HG03095 (cell line): ENCODE measurements at regions not wholly inside any gene's neighbourhood (a gene's known extent, or its start where the extent isn't known, plus 50 kb on each side); places are given as distances from the start of the nearest gene placed in this dataset.

ENCODE experiments used
- ATAC-seq: cut with Tn5 transposase; IDR thresholded peaks from one replicate; pipeline ENCODE4 v1.9.1; 2021; ENCODE audit warnings: moderate library complexity; ENCODE audit not compliant: unreplicated experiment

- ATAC-seq = no peak
Measured at GRCh38 chr20:1798982-1799381, 96.2 kb upstream of the SIRPA start.

GRCh38 chr20:1793821-1794220 is 101.4 kb upstream of the SIRPA start:
- no peak for ATAC-seq

GRCh38 chr20:1792274-1792673 is 102.9 kb upstream of the SIRPA start:
- ATAC-seq = no peak

- ATAC-seq = no peak
Measured at GRCh38 chr20:1790386-1790785, 104.8 kb upstream of the SIRPA start.

- ATAC-seq = no peak
Measured at GRCh38 chr20:1788044-1788443, 107.2 kb upstream of the SIRPA start.

GRCh38 chr20:1786486-1786885 is 108.7 kb upstream of the SIRPA start:
- ATAC-seq = no peak

- ATAC-seq = no peak
Measured at GRCh38 chr20:1784586-1784985, 110.6 kb upstream of the SIRPA start.

GRCh38 chr20:1783245-1783644 is 112.0 kb upstream of the SIRPA start:
- no peak for ATAC-seq

GRCh38 chr20:1782181-1782580 is 113.0 kb upstream of the SIRPA start:
- ATAC-seq = no peak

- no peak for ATAC-seq
Measured at GRCh38 chr20:1779567-1779966, 115.6 kb upstream of the SIRPA start.

GRCh38 chr20:1778338-1778737 is 116.9 kb upstream of the SIRPA start:
- ATAC-seq = no peak

- ATAC-seq = no peak
Measured at GRCh38 chr20:1777476-1777820, 117.8 kb upstream of the SIRPA start.

GRCh38 chr20:1776681-1777475 is 118.3 kb upstream of the SIRPA start:
- ATAC-seq = no peak

- no peak for ATAC-seq
Measured at GRCh38 chr20:1775117-1775516, 117.5 kb upstream of the SIRPG start.

- no peak for ATAC-seq
Measured at GRCh38 chr20:1774479-1774878, 116.9 kb upstream of the SIRPG start.

GRCh38 chr20:1773816-1774215 is 116.2 kb upstream of the SIRPG start:
- ATAC-seq = no peak

GRCh38 chr20:1769491-1769890 is 111.9 kb upstream of the SIRPG start:
- no peak for ATAC-seq

GRCh38 chr20:1766731-1767130 is 109.2 kb upstream of the SIRPG start:
- no peak for ATAC-seq

GRCh38 chr20:1764136-1765033 is 106.8 kb upstream of the SIRPG start:
- peak; percentile 63 for ATAC-seq

- ATAC-seq = no peak
Measured at GRCh38 chr20:1761598-1761997, 104.0 kb upstream of the SIRPG start.

GRCh38 chr20:1761116-1761515 is 103.5 kb upstream of the SIRPG start:
- ATAC-seq = no peak

- no peak for ATAC-seq
Measured at GRCh38 chr20:1758765-1759164, 101.2 kb upstream of the SIRPG start.
